ENCODE measurements at regions not wholly inside any gene's neighbourhood (a gene's known extent, or its start where the extent isn't known, plus 50 kb on each side); places are given as distances from the start of the nearest gene placed in this dataset.

DNA sequence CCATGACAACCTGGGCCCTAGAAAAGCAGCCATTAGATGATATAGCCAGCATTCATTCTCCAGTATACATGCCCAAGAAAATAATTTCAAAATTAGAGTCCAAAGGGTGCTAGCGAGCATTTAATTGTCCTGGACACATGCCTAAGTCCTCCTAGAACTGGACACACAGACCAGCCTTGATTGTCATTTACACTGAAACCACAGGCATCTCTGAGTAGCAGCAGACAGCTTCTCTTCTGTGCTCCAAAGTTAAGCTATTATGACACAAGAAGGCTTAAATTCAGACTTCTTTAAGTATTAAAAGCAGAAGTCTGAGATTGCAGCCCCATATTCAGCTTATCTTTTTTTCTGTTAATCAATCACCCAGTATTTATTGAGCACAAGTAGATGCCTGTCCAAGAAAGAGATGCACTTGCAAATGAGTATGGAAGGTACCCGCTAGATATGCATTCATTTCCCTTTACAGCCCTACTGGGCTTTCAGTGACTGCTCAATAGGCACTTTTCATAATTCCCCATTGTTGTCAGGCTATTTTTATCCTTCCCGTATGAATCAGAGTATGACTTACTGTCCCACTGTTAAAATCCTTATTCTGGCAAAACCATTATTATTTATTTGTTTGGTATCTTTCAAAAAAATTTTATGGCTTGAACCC lies 374.1 kb downstream of the FBXW7 start:
- TF ChIP-seq, protein P1, sequence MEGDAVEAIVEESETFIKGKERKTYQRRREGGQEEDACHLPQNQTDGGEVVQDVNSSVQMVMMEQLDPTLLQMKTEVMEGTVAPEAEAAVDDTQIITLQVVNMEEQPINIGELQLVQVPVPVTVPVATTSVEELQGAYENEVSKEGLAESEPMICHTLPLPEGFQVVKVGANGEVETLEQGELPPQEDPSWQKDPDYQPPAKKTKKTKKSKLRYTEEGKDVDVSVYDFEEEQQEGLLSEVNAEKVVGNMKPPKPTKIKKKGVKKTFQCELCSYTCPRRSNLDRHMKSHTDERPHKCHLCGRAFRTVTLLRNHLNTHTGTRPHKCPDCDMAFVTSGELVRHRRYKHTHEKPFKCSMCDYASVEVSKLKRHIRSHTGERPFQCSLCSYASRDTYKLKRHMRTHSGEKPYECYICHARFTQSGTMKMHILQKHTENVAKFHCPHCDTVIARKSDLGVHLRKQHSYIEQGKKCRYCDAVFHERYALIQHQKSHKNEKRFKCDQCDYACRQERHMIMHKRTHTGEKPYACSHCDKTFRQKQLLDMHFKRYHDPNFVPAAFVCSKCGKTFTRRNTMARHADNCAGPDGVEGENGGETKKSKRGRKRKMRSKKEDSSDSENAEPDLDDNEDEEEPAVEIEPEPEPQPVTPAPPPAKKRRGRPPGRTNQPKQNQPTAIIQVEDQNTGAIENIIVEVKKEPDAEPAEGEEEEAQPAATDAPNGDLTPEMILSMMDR (IDR thresholded peaks at IDR 0.05): no peak
- no peak for TF ChIP-seq POLR2A (IDR thresholded peaks at IDR 0.05)
